ENCODE measurements at regions not wholly inside any gene's neighbourhood (a gene's known extent, or its start where the extent isn't known, plus 50 kb on each side); places are given as distances from the start of the nearest gene placed in this dataset.

DNA sequence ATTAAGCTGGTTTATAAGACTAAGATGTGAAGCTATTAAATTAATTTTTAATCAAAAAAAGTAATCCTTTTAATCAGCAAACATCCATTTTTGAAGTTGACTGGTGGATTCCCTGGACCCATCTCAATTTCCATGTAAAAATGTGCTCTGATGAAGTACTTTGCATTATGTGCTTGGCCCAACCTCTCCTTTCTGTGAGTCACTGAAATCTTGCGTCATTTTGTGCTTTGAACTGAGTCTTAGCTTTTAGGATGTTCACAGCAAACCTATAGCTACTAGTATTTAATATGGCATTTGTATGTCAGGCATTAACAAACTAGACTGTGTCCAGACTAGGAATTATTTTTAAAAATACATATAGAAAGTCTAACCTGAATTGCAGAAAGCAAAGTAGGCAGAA lies 55.0 kb upstream of the CDH12 start:
- H3K4me3 Mint-ChIP-seq = no peak overlapping the region
- peaks cover 2 to 4% of the 10 kb centered on the region in 2 donors for H3K9me3 Mint-ChIP-seq
- no peak overlapping the region for H3K27ac Mint-ChIP-seq
- H3K27me3 Mint-ChIP-seq = no peaks in the 10 kb centered on the region
- no peak for DNase-seq
- no peak for ATAC-seq (replicated peaks)
- no peaks in the 10 kb centered on the region for H3K4me1 Mint-ChIP-seq (ENCODE audit: low read depth in 2 of 2)
- H3K36me3 Mint-ChIP-seq (ENCODE audit: insufficient read depth) = no peaks in the 10 kb centered on the region
